ENCODE measurements at regions not wholly inside any gene's neighbourhood (a gene's known extent, or its start where the extent isn't known, plus 50 kb on each side); places are given as distances from the start of the nearest gene placed in this dataset.

- Histone ChIP-seq H3K27me3 (ENCODE audit: insufficient read depth, low read length) (no peaks in the 10 kb centered on the region), H3K27ac (ENCODE audit: low read depth, low read length) (no peak overlapping the region), H3K4me1 (ENCODE audit: control insufficient read depth, insufficient read depth, low read length, unreplicated experiment) (no peaks in the 10 kb centered on the region), H3K4me3 (ENCODE audit: low read depth, low read length) (no peak overlapping the region), H2AFZ (ENCODE audit: low read length, unreplicated experiment) (no peak overlapping the region), H3K36me3 (ENCODE audit: insufficient read depth, low read length) (no peaks in the 10 kb centered on the region), H3K79me2 (ENCODE audit: control insufficient read depth, insufficient read depth, low read length, unreplicated experiment) (no peaks in the 10 kb centered on the region)
Observed at GRCh38 chr14:81797315-81797714, 263.7 kb upstream of the SEL1L start.

- no peak overlapping the region for H2AFZ ChIP-seq (ENCODE audit: low read length, unreplicated experiment)
- H3K79me2 ChIP-seq (ENCODE audit: control insufficient read depth, insufficient read depth, low read length, unreplicated experiment), result no peaks in the 10 kb centered on the region
- no peak overlapping the region for H3K4me3 ChIP-seq (ENCODE audit: low read depth, low read length)
- H3K4me1 ChIP-seq (ENCODE audit: control insufficient read depth, insufficient read depth, low read length, unreplicated experiment), result no peaks in the 10 kb centered on the region
- H3K36me3 ChIP-seq (ENCODE audit: insufficient read depth, low read length), result no peaks in the 10 kb centered on the region
- H3K27ac ChIP-seq (ENCODE audit: low read depth, low read length), result no peak overlapping the region
- no peaks in the 10 kb centered on the region for H3K27me3 ChIP-seq (ENCODE audit: insufficient read depth, low read length)
Observed at GRCh38 chr14:81801921-81802320, 268.3 kb upstream of the SEL1L start.

GRCh38 chr14:81802341-81802740 lies 268.7 kb upstream of the SEL1L start:
- H3K27me3 ChIP-seq (ENCODE audit: insufficient read depth, low read length), result no peaks in the 10 kb centered on the region
- H3K4me1 ChIP-seq (ENCODE audit: control insufficient read depth, insufficient read depth, low read length, unreplicated experiment), result no peaks in the 10 kb centered on the region
- H2AFZ ChIP-seq (ENCODE audit: low read length, unreplicated experiment), result no peak overlapping the region
- H3K27ac ChIP-seq (ENCODE audit: low read depth, low read length), result no peak overlapping the region
- no peak overlapping the region for H3K4me3 ChIP-seq (ENCODE audit: low read depth, low read length)
- H3K79me2 ChIP-seq (ENCODE audit: control insufficient read depth, insufficient read depth, low read length, unreplicated experiment), result no peaks in the 10 kb centered on the region
- no peaks in the 10 kb centered on the region for H3K36me3 ChIP-seq (ENCODE audit: insufficient read depth, low read length)

GRCh38 chr14:81805785-81806184 lies 272.1 kb upstream of the SEL1L start:
- Histone ChIP-seq H3K27me3 (ENCODE audit: insufficient read depth, low read length) (no peaks in the 10 kb centered on the region), H3K79me2 (ENCODE audit: control insufficient read depth, insufficient read depth, low read length, unreplicated experiment) (no peaks in the 10 kb centered on the region), H3K27ac (ENCODE audit: low read depth, low read length) (no peak overlapping the region), H3K36me3 (ENCODE audit: insufficient read depth, low read length) (no peaks in the 10 kb centered on the region), H2AFZ (ENCODE audit: low read length, unreplicated experiment) (no peak overlapping the region), H3K4me1 (ENCODE audit: control insufficient read depth, insufficient read depth, low read length, unreplicated experiment) (no peaks in the 10 kb centered on the region), H3K4me3 (ENCODE audit: low read depth, low read length) (no peak overlapping the region)

- Histone ChIP-seq H3K4me3 (ENCODE audit: low read depth, low read length) (no peak overlapping the region), H3K27ac (ENCODE audit: low read depth, low read length) (no peak overlapping the region), H3K27me3 (ENCODE audit: insufficient read depth, low read length) (no peaks in the 10 kb centered on the region), H2AFZ (ENCODE audit: low read length, unreplicated experiment) (no peak overlapping the region), H3K4me1 (ENCODE audit: control insufficient read depth, insufficient read depth, low read length, unreplicated experiment) (no peaks in the 10 kb centered on the region), H3K36me3 (ENCODE audit: insufficient read depth, low read length) (no peaks in the 10 kb centered on the region), H3K79me2 (ENCODE audit: control insufficient read depth, insufficient read depth, low read length, unreplicated experiment) (no peaks in the 10 kb centered on the region)
Observed at GRCh38 chr14:81811705-81812269, 278.1 kb upstream of the SEL1L start.

- H2AFZ ChIP-seq (ENCODE audit: low read length, unreplicated experiment), result no peak overlapping the region
- no peak overlapping the region for H3K27ac ChIP-seq (ENCODE audit: low read depth, low read length)
- H3K4me3 ChIP-seq (ENCODE audit: low read depth, low read length), result no peak overlapping the region
- H3K79me2 ChIP-seq (ENCODE audit: control insufficient read depth, insufficient read depth, low read length, unreplicated experiment), result no peaks in the 10 kb centered on the region
- H3K36me3 ChIP-seq (ENCODE audit: insufficient read depth, low read length), result no peaks in the 10 kb centered on the region
- H3K4me1 ChIP-seq (ENCODE audit: control insufficient read depth, insufficient read depth, low read length, unreplicated experiment), result no peaks in the 10 kb centered on the region
- H3K27me3 ChIP-seq (ENCODE audit: insufficient read depth, low read length), result no peaks in the 10 kb centered on the region
Observed at GRCh38 chr14:81818271-81818670, 284.6 kb upstream of the SEL1L start.

GRCh38 chr14:81819344-81819743 lies 285.7 kb upstream of the SEL1L start:
- no peak overlapping the region for H3K4me3 ChIP-seq (ENCODE audit: low read depth, low read length)
- no peak overlapping the region for H2AFZ ChIP-seq (ENCODE audit: low read length, unreplicated experiment)
- no peak overlapping the region for H3K27ac ChIP-seq (ENCODE audit: low read depth, low read length)
- H3K4me1 ChIP-seq (ENCODE audit: control insufficient read depth, insufficient read depth, low read length, unreplicated experiment), result no peaks in the 10 kb centered on the region
- no peaks in the 10 kb centered on the region for H3K79me2 ChIP-seq (ENCODE audit: control insufficient read depth, insufficient read depth, low read length, unreplicated experiment)
- H3K36me3 ChIP-seq (ENCODE audit: insufficient read depth, low read length), result no peaks in the 10 kb centered on the region
- no peaks in the 10 kb centered on the region for H3K27me3 ChIP-seq (ENCODE audit: insufficient read depth, low read length)

GRCh38 chr14:81819910-81820309 lies 286.3 kb upstream of the SEL1L start:
- no peaks in the 10 kb centered on the region for H3K27me3 ChIP-seq (ENCODE audit: insufficient read depth, low read length)
- H3K79me2 ChIP-seq (ENCODE audit: control insufficient read depth, insufficient read depth, low read length, unreplicated experiment), result no peaks in the 10 kb centered on the region
- H3K4me3 ChIP-seq (ENCODE audit: low read depth, low read length), result no peak overlapping the region
- H3K4me1 ChIP-seq (ENCODE audit: control insufficient read depth, insufficient read depth, low read length, unreplicated experiment), result no peaks in the 10 kb centered on the region
- no peaks in the 10 kb centered on the region for H3K36me3 ChIP-seq (ENCODE audit: insufficient read depth, low read length)
- H3K27ac ChIP-seq (ENCODE audit: low read depth, low read length), result no peak overlapping the region
- H2AFZ ChIP-seq (ENCODE audit: low read length, unreplicated experiment), result no peak overlapping the region

- H2AFZ ChIP-seq (ENCODE audit: low read length, unreplicated experiment), result no peak overlapping the region
- H3K27me3 ChIP-seq (ENCODE audit: insufficient read depth, low read length), result no peaks in the 10 kb centered on the region
- H3K4me1 ChIP-seq (ENCODE audit: control insufficient read depth, insufficient read depth, low read length, unreplicated experiment), result no peaks in the 10 kb centered on the region
- no peaks in the 10 kb centered on the region for H3K36me3 ChIP-seq (ENCODE audit: insufficient read depth, low read length)
- H3K79me2 ChIP-seq (ENCODE audit: control insufficient read depth, insufficient read depth, low read length, unreplicated experiment), result no peaks in the 10 kb centered on the region
- no peak overlapping the region for H3K4me3 ChIP-seq (ENCODE audit: low read depth, low read length)
- H3K27ac ChIP-seq (ENCODE audit: low read depth, low read length), result no peak overlapping the region
Observed at GRCh38 chr14:81826081-81826480, 292.4 kb upstream of the SEL1L start.

GRCh38 chr14:81829447-81829846 lies 295.8 kb upstream of the SEL1L start:
- Histone ChIP-seq H3K36me3 (ENCODE audit: insufficient read depth, low read length) (no peaks in the 10 kb centered on the region), H3K4me3 (ENCODE audit: low read depth, low read length) (no peak overlapping the region), H3K27ac (ENCODE audit: low read depth, low read length) (no peak overlapping the region), H3K79me2 (ENCODE audit: control insufficient read depth, insufficient read depth, low read length, unreplicated experiment) (no peaks in the 10 kb centered on the region), H2AFZ (ENCODE audit: low read length, unreplicated experiment) (no peak overlapping the region), H3K27me3 (ENCODE audit: insufficient read depth, low read length) (no peaks in the 10 kb centered on the region), H3K4me1 (ENCODE audit: control insufficient read depth, insufficient read depth, low read length, unreplicated experiment) (no peaks in the 10 kb centered on the region)

GRCh38 chr14:81831128-81831820 lies 297.6 kb upstream of the SEL1L start:
- H3K79me2 ChIP-seq (ENCODE audit: control insufficient read depth, insufficient read depth, low read length, unreplicated experiment), result no peaks in the 10 kb centered on the region
- H3K27me3 ChIP-seq (ENCODE audit: insufficient read depth, low read length), result no peaks in the 10 kb centered on the region
- H2AFZ ChIP-seq (ENCODE audit: low read length, unreplicated experiment), result no peak overlapping the region
- no peaks in the 10 kb centered on the region for H3K36me3 ChIP-seq (ENCODE audit: insufficient read depth, low read length)
- no peak overlapping the region for H3K27ac ChIP-seq (ENCODE audit: low read depth, low read length)
- no peaks in the 10 kb centered on the region for H3K4me1 ChIP-seq (ENCODE audit: control insufficient read depth, insufficient read depth, low read length, unreplicated experiment)
- H3K4me3 ChIP-seq (ENCODE audit: low read depth, low read length), result no peak overlapping the region

All from ACC112 (cell line).